ENCODE measurements at regions not wholly inside any gene's neighbourhood (a gene's known extent, or its start where the extent isn't known, plus 50 kb on each side); places are given as distances from the start of the nearest gene placed in this dataset.
"Not testable (repeated sequence)": the region's sequence is repeated elsewhere in the genome, so short reads cannot be mapped to it uniquely, and the experiment has no call there.

- DNase-seq (ENCODE audit: low read depth in 4 of 4, low spot score in 1 of 4), result no peak
Measured at GRCh38 chr6:14550410-14550809, 432.8 kb downstream of the CD83 start.

- DNase-seq (ENCODE audit: low read depth in 4 of 4, low spot score in 1 of 4), result no peak
Measured at GRCh38 chr6:14550822-14551221, 433.2 kb downstream of the CD83 start.

GRCh38 chr6:14551601-14552000 is 434.0 kb downstream of the CD83 start:
- not testable (repeated sequence) for DNase-seq (ENCODE audit: low read depth in 4 of 4, low spot score in 1 of 4)

GRCh38 chr6:14552891-14553290 is 435.3 kb downstream of the CD83 start:
- no peak for DNase-seq (ENCODE audit: low read depth in 4 of 4, low spot score in 1 of 4)

- DNase-seq (ENCODE audit: low read depth in 4 of 4, low spot score in 1 of 4), result no peak
Measured at GRCh38 chr6:14553515-14553914, 435.9 kb downstream of the CD83 start.

- DNase-seq (ENCODE audit: low read depth in 4 of 4, low spot score in 1 of 4), result no peak
Measured at GRCh38 chr6:14555804-14556203, 438.2 kb downstream of the CD83 start.

- no peak for DNase-seq (ENCODE audit: low read depth in 4 of 4, low spot score in 1 of 4)
Measured at GRCh38 chr6:14559746-14560536, 442.4 kb downstream of the CD83 start.

GRCh38 chr6:14561563-14561962 is 444.0 kb downstream of the CD83 start:
- not testable (repeated sequence) for DNase-seq (ENCODE audit: low read depth in 4 of 4, low spot score in 1 of 4)

- no peak for DNase-seq (ENCODE audit: low read depth in 4 of 4, low spot score in 1 of 4)
Measured at GRCh38 chr6:14567842-14568241, 450.3 kb downstream of the CD83 start.

- DNase-seq (ENCODE audit: low read depth in 4 of 4, low spot score in 1 of 4), result no peak
Measured at GRCh38 chr6:14569394-14569793, 451.8 kb downstream of the CD83 start.

GRCh38 chr6:14569874-14570273 is 452.3 kb downstream of the CD83 start:
- not testable (repeated sequence) for DNase-seq (ENCODE audit: low read depth in 4 of 4, low spot score in 1 of 4)

- DNase-seq (ENCODE audit: low read depth in 4 of 4, low spot score in 1 of 4), result no peak
Measured at GRCh38 chr6:14571001-14571400, 453.4 kb downstream of the CD83 start.

- no peak for DNase-seq (ENCODE audit: low read depth in 4 of 4, low spot score in 1 of 4)
Measured at GRCh38 chr6:14571746-14572145, 454.2 kb downstream of the CD83 start.

GRCh38 chr6:14573267-14573666 is 455.7 kb downstream of the CD83 start:
- DNase-seq (ENCODE audit: low read depth in 4 of 4, low spot score in 1 of 4), result no peak

- DNase-seq (ENCODE audit: low read depth in 4 of 4, low spot score in 1 of 4), result no peak
Measured at GRCh38 chr6:14573703-14574290, 456.2 kb downstream of the CD83 start.

- DNase-seq (ENCODE audit: low read depth in 4 of 4, low spot score in 1 of 4), result no peak
Measured at GRCh38 chr6:14575961-14576360, 458.4 kb downstream of the CD83 start.

- DNase-seq (ENCODE audit: low read depth in 4 of 4, low spot score in 1 of 4), result no peak
Measured at GRCh38 chr6:14578994-14579393, 461.4 kb downstream of the CD83 start.

GRCh38 chr6:14582749-14583148 is 465.2 kb downstream of the CD83 start:
- no peak for DNase-seq (ENCODE audit: low read depth in 4 of 4, low spot score in 1 of 4)

- no peak for DNase-seq (ENCODE audit: low read depth in 4 of 4, low spot score in 1 of 4)
Measured at GRCh38 chr6:14583826-14584225, 466.3 kb downstream of the CD83 start.

GRCh38 chr6:14584450-14584849 is 466.9 kb downstream of the CD83 start:
- DNase-seq (ENCODE audit: low read depth in 4 of 4, low spot score in 1 of 4), result no peak

GRCh38 chr6:14585689-14586088 is 468.1 kb downstream of the CD83 start:
- DNase-seq (ENCODE audit: low read depth in 4 of 4, low spot score in 1 of 4), result no peak

- no peak for DNase-seq (ENCODE audit: low read depth in 4 of 4, low spot score in 1 of 4)
Measured at GRCh38 chr6:14589175-14589574, 471.6 kb downstream of the CD83 start.

GRCh38 chr6:14590586-14590985 is 473.0 kb downstream of the CD83 start:
- DNase-seq (ENCODE audit: low read depth in 4 of 4, low spot score in 1 of 4), result no peak
